ENCODE measurements at regions not wholly inside any gene's neighbourhood (a gene's known extent, or its start where the extent isn't known, plus 50 kb on each side); places are given as distances from the start of the nearest gene placed in this dataset.

- H3K4me2 ChIP-seq (ENCODE audit: low read length) = no peak overlapping the region
- H3K9me2 ChIP-seq (ENCODE audit: insufficient read depth, low read length) = no peaks in the 10 kb centered on the region
- no peaks in the 10 kb centered on the region for H4K20me1 ChIP-seq (ENCODE audit: insufficient read depth)
- no peak overlapping the region for H3K4me3 ChIP-seq (ENCODE audit: low read length)
- no peaks in the 10 kb centered on the region for H3K27me3 ChIP-seq (ENCODE audit: insufficient read depth, low read depth, low read length)
- no peak for TF ChIP-seq REST (IDR thresholded peaks at IDR 0.05; ENCODE audit: borderline replicate concordance)
- TF ChIP-seq EP300 (conservative IDR thresholded peaks at IDR 0.05; ENCODE audit: poor library complexity, severe bottlenecking) = no peak
- TF ChIP-seq CTCF (IDR thresholded peaks at IDR 0.05; ENCODE audit: poor library complexity, severe bottlenecking) = no peak
- no peak for TF ChIP-seq TAF1 (IDR thresholded peaks at IDR 0.05; ENCODE audit: low read depth)
- TF ChIP-seq POLR2AphosphoS5 (IDR thresholded peaks at IDR 0.05) = no peak
- no peak for TF ChIP-seq MXI1 (conservative IDR thresholded peaks at IDR 0.05; ENCODE audit: poor library complexity, severe bottlenecking)
- no peak for TF ChIP-seq SMC3 (conservative IDR thresholded peaks at IDR 0.05; ENCODE audit: poor library complexity)
- no peak for TF ChIP-seq EZH2 (IDR thresholded peaks at IDR 0.05; ENCODE audit: borderline replicate concordance, insufficient read depth, low read length, poor library complexity, severe bottlenecking)
- TF ChIP-seq RAD21 (conservative IDR thresholded peaks at IDR 0.05) = no peak
- H3K27ac ChIP-seq (ENCODE audit: low read length) = no peak overlapping the region
- H3K79me2 ChIP-seq (replicated peaks; ENCODE audit: insufficient read depth, low read length) = no peaks in the 10 kb centered on the region
- H3F3A ChIP-seq (ENCODE audit: insufficient read depth, low read length, poor library complexity, severe bottlenecking) = no peaks in the 10 kb centered on the region
- no peak overlapping the region for H2AFZ ChIP-seq (ENCODE audit: low read depth, low read length)
- no peaks in the 10 kb centered on the region for H3K9me3 ChIP-seq (ENCODE audit: low read length)
- no peak overlapping the region for H3K9ac ChIP-seq (ENCODE audit: low read length)
- H3K36me3 ChIP-seq (ENCODE audit: insufficient read depth, low read length) = no peaks in the 10 kb centered on the region
Observed at GRCh38 chr11:37092487-37092886, 494.5 kb upstream of the RAG2 start.

GRCh38 chr11:37089439-37089838 is 491.4 kb upstream of the RAG2 start:
- H3K36me3 ChIP-seq (ENCODE audit: insufficient read depth, low read length) = no peaks in the 10 kb centered on the region
- H3K4me3 ChIP-seq (ENCODE audit: low read length) = no peak overlapping the region
- H3K79me2 ChIP-seq (replicated peaks; ENCODE audit: insufficient read depth, low read length) = no peaks in the 10 kb centered on the region
- H2AFZ ChIP-seq (ENCODE audit: low read depth, low read length) = no peak overlapping the region
- no peak for TF ChIP-seq EP300 (conservative IDR thresholded peaks at IDR 0.05; ENCODE audit: poor library complexity, severe bottlenecking)
- TF ChIP-seq REST (IDR thresholded peaks at IDR 0.05; ENCODE audit: borderline replicate concordance) = no peak
- no peak for TF ChIP-seq MXI1 (conservative IDR thresholded peaks at IDR 0.05; ENCODE audit: poor library complexity, severe bottlenecking)
- no peak for TF ChIP-seq RAD21 (conservative IDR thresholded peaks at IDR 0.05)
- no peak for TF ChIP-seq EZH2 (IDR thresholded peaks at IDR 0.05; ENCODE audit: borderline replicate concordance, insufficient read depth, low read length, poor library complexity, severe bottlenecking)
- no peak for TF ChIP-seq CTCF (IDR thresholded peaks at IDR 0.05; ENCODE audit: poor library complexity, severe bottlenecking)
- TF ChIP-seq TAF1 (IDR thresholded peaks at IDR 0.05; ENCODE audit: low read depth) = no peak
- H3K9me3 ChIP-seq (ENCODE audit: low read length) = no peaks in the 10 kb centered on the region
- H3F3A ChIP-seq (ENCODE audit: insufficient read depth, low read length, poor library complexity, severe bottlenecking) = peaks cover 7% of the 10 kb centered on the region
- no peak overlapping the region for H3K4me2 ChIP-seq (ENCODE audit: low read length)
- no peak overlapping the region for H3K27ac ChIP-seq (ENCODE audit: low read length)
- no peaks in the 10 kb centered on the region for H3K9me2 ChIP-seq (ENCODE audit: insufficient read depth, low read length)
- no peaks in the 10 kb centered on the region for H4K20me1 ChIP-seq (ENCODE audit: insufficient read depth)
- H3K27me3 ChIP-seq (ENCODE audit: insufficient read depth, low read depth, low read length) = no peaks in the 10 kb centered on the region
- no peak overlapping the region for H3K9ac ChIP-seq (ENCODE audit: low read length)
